Esophagus squamous epithelium (tissue), 5 donors: ENCODE measurements at regions not wholly inside any gene's neighbourhood (a gene's known extent, or its start where the extent isn't known, plus 50 kb on each side); places are given as distances from the start of the nearest gene placed in this dataset.

Experiments used
- DNase-seq: peaks from one replicate; lab custom pipeline; 2025; lab: John Stamatoyannopoulos, UW
- H3K27ac ChIP-seq, 4 donors: fragments of 200-600 bp; sonication (generic); one replicate each; pipeline ENCODE4 v1.5.1; 2016 to 2019; ENCODE audit warnings: mild to moderate bottlenecking in 1 of 4
- H3K27me3 ChIP-seq, 4 donors: fragments of 200-600 bp; sonication (generic); 1 replicate in 3 of 4; 2 replicates in 1 of 4; pipeline versions ENCODE4 v1.5.1 to v1.6.0; 2017 to 2021; ENCODE audit warnings: antibody characterized with exemption in 1 of 4
- H3K36me3 ChIP-seq, 3 donors: fragments of 200-600 bp; sonication (generic); one replicate each; pipeline ENCODE4 v1.5.1; 2016 to 2019
- H3K4me1 ChIP-seq, 3 donors: fragments of 200-600 bp; sonication (generic); one replicate each; pipeline ENCODE4 v1.5.1; 2017 to 2019
- H3K4me3 ChIP-seq, 4 donors: fragments of 200-600 bp; sonication (generic); 1 replicate in 3 of 4; 2 replicates in 1 of 4; pipeline ENCODE4 v1.5.1; 2016 to 2019; ENCODE audit warnings: mild to moderate bottlenecking in 2 of 4, moderate library complexity in 1 of 4
- H3K9me3 ChIP-seq, 3 donors: fragments of 200-600 bp; sonication (generic); one replicate each; pipeline ENCODE4 v1.5.1; 2016 to 2019
- POLR2A ChIP-seq, 4 donors: fragments of 450-650 bp; IDR thresholded peaks; one replicate each; pipeline ENCODE4 v1.6.1; 2017; ENCODE audit warnings: antibody characterized with exemption in 4 of 4, mild to moderate bottlenecking in 4 of 4, moderate library complexity in 3 of 4
- WGBS, 2 donors: methylation state at CpG; one replicate each; pipeline ENCODE4 v1.1.5; 2018; 5-methylcytosine and 5-hydroxymethylcytosine counted together
- intact Hi-C: fragments of 100-400 bp; cut with DNase I; formaldehyde crosslinking; loops from one replicate; pipeline ENCODE4 v1.15.0; 2022
- TF ChIP-seq, protein P1 (sequence below), 6 experiments: fragments of 450-650 bp in 4 of 6; fragments of 200-600 bp in 2 of 6; sonication (generic) in 2 of 6; IDR thresholded peaks; one replicate each; pipeline ENCODE4 v1.5.1; 2016 to 2019; ENCODE audit warnings: antibody characterized with exemption in 6 of 6, mild to moderate bottlenecking in 4 of 6, moderate library complexity in 4 of 6
- donor health status: DM: yes; HTN: yes; CAD: no.

DNA sequence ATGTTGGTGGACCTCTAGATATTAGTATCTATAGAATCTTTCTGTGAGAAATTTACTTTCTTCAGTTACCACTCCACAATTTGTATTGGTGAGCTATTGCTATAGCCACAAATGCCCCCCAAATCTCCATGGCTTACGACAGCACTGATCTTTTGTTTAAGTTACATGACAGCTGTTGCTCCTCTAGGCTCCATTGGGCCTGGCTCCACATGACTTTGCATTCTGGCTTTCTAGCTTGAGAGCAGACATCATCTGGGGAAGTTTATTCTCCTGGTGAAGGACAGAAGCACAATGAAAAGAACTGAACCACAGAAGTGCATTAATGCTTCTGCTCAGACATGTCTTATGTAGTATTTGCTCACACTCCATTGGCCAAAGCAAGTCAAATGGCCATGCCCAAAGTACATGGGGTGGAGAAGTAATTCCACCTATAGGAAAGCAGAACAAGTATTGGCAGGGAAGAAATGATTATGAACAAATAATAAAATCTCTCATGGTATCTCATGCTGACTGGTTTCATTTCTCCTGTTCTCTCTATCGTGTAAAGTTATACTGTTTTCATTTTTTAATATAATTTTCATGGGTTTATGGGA lies 126.6 kb upstream of the FAM9C start:
- Histone ChIP-seq H3K27me3 (no peaks in the 10 kb centered on the region), H3K4me3 (no peak overlapping the region), H3K4me1 (peaks cover 0 to 13% (median 0%) of the 10 kb centered on the region in 3 donors), H3K36me3 (no peaks in the 10 kb centered on the region), H3K27ac (no peak overlapping the region), H3K9me3 (no peaks in the 10 kb centered on the region)
- intact Hi-C loops: no loop called here
- TF ChIP-seq, protein P1, sequence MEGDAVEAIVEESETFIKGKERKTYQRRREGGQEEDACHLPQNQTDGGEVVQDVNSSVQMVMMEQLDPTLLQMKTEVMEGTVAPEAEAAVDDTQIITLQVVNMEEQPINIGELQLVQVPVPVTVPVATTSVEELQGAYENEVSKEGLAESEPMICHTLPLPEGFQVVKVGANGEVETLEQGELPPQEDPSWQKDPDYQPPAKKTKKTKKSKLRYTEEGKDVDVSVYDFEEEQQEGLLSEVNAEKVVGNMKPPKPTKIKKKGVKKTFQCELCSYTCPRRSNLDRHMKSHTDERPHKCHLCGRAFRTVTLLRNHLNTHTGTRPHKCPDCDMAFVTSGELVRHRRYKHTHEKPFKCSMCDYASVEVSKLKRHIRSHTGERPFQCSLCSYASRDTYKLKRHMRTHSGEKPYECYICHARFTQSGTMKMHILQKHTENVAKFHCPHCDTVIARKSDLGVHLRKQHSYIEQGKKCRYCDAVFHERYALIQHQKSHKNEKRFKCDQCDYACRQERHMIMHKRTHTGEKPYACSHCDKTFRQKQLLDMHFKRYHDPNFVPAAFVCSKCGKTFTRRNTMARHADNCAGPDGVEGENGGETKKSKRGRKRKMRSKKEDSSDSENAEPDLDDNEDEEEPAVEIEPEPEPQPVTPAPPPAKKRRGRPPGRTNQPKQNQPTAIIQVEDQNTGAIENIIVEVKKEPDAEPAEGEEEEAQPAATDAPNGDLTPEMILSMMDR (IDR thresholded peaks at IDR 0.05): no peak
- TF ChIP-seq POLR2A (IDR thresholded peaks at IDR 0.05): no peak
- 80 to 98% methylated on average over 2 of the region's 2 CpGs for WGBS, 2 donors
- DNase-seq: no peak

DNA sequence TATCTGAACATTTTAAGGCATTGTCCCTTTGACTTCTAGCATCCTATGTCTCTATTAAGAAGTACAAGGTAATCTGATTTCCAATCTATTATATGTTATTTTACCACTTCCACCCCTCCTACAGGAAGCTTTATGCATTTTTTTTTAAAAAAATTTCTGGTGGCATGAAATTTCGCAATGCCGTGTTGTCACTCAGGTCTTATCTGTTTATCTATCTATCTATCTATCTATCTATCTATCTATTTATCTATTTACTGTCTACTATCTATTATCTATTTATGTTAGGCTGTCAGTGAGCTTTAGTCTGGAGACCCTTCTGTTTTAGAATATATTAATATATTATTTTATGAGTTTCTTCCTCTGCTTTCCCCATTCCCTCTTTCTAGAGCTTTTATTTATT lies 125.3 kb upstream of the FAM9C start:
- Histone ChIP-seq H3K4me1 (peaks cover 0 to 13% (median 0%) of the 10 kb centered on the region in 3 donors), H3K4me3 (no peak overlapping the region), H3K36me3 (no peaks in the 10 kb centered on the region), H3K9me3 (no peaks in the 10 kb centered on the region), H3K27me3 (no peaks in the 10 kb centered on the region), H3K27ac (no peak overlapping the region)
- 89 to 100% methylated on average over 2 of the region's 2 CpGs for WGBS, 2 donors
- TF ChIP-seq, protein P1 (IDR thresholded peaks at IDR 0.05): no peak
- TF ChIP-seq POLR2A (IDR thresholded peaks at IDR 0.05): no peak
- intact Hi-C loops: no loop called here
- DNase-seq: no peak

DNA sequence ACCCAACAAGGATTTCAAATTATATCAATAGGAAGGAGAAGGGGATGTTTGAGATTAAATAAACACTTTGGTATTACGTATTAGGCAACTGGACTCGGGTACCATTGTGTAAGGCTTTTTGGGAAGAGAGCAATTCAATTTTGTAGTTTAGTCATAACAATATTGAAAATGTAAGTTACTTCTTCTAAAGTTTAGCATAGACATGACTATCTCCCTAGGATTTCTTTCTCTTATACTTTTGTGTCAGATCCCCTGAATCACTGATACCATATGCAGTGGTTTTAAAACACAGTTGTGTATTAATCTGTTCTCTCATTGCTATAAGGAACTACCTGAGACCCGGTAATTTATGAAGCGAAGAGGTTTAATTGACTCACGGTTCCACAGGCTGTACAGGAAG lies 123.8 kb upstream of the FAM9C start:
- peaks cover 0 to 13% (median 0%) of the 10 kb centered on the region in 3 donors for H3K4me1 ChIP-seq
- WGBS, 2 donors: 70 to 74% methylated on average over 5 of the region's 5 CpGs
- no peaks in the 10 kb centered on the region for H3K9me3 ChIP-seq
- TF ChIP-seq, protein P1 (IDR thresholded peaks at IDR 0.05): no peak
- no peak for TF ChIP-seq POLR2A (IDR thresholded peaks at IDR 0.05)
- no peaks in the 10 kb centered on the region for H3K36me3 ChIP-seq
- H3K27me3 ChIP-seq: no peaks in the 10 kb centered on the region
- intact Hi-C loops: no loop called here
- DNase-seq: no peak
- H3K4me3 ChIP-seq: no peak overlapping the region
- H3K27ac ChIP-seq: peak overlapping the region in 3 of 4 donors; percentile 28 to 64 (median 45)

DNA sequence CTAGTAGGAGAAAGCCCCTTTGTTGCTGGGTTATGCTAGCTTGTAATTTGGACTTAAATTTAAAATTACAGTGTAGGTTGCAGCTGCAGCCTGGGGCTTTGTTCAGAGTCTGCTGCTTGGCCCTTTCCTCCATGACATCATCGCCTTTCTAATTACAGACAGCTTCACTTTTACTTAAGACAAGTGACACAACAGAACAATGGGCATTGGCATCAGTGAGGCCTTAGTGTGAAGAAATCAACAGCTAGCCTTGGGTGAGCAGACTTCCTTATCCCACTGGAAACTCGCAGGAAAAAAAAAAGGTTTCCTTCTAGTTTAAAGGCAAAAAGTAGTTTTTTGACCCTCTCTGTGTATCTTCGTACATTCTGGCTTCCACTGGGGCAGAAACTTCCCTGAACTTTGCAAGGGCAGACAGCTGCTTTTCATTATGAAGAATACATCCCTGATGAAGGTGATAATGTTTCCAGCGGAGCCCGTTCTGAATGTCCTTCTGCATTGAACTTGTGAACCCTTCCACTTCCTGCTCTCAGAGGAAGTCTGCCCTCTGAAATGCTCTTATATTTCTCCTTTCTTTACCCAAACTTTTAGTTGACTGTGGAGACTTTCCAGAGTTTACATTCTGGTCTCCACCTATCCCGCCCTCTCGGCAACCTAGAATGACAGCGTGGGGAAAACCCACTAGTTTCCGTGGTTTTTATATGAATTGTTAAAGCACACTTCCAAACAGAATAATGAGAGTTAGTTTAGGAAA lies 123.2 kb upstream of the FAM9C start:
- 40 to 44% methylated on average over 7 to 9 of the region's 9 CpGs for WGBS, 2 donors
- DNase-seq: no peak
- H3K9me3 ChIP-seq: no peaks in the 10 kb centered on the region

More for the DNA sequence above, 123.2 kb upstream of the FAM9C start:
- Histone ChIP-seq H3K27me3 (no peaks in the 10 kb centered on the region), H3K4me1 (peaks cover 0 to 13% (median 0%) of the 10 kb centered on the region in 3 donors), H3K27ac (peak overlapping the region in 3 of 4 donors; percentile 28 to 64 (median 45)), H3K4me3 (no peak overlapping the region), H3K36me3 (no peaks in the 10 kb centered on the region)
- TF ChIP-seq, protein P1 (IDR thresholded peaks at IDR 0.05): no peak
- TF ChIP-seq POLR2A (IDR thresholded peaks at IDR 0.05): no peak
- intact Hi-C loops: no loop called here
